Activated CD8-positive, alpha-beta memory T cell treated with anti-CD3 and anti-CD28 coated beads for 24 hours (primary cell): ENCODE measurements at regions not wholly inside any gene's neighbourhood (a gene's known extent, or its start where the extent isn't known, plus 50 kb on each side); places are given as distances from the start of the nearest gene placed in this dataset.
"Not testable (repeated sequence)": the region's sequence is repeated elsewhere in the genome, so short reads cannot be mapped to it uniquely, and the experiment has no call there.

Source experiments
- DNase-seq: peaks from one replicate; pipeline ENCODE4 v3.0.0-alpha.2; 2020

DNA sequence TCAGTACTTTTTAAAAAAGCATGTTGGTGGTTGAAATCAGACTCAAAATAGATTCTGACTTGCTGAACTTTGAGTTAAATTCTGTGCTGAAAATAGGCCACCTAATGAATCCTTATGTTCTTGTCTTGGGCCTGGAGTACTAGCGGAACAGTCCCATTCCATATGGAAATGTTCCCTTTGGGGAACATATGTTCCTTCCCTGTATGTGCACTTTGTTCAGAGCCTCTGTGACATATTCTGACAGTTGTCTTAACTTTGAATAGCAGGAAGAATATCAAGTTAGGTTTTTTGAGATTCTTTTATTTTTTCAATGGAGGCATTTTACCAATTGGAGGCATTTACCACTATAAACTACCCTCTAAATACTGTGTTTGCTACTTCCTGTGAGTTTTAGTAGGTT, 1667.8 kb downstream of the PLA2G4A start:
- no peak for DNase-seq

DNA sequence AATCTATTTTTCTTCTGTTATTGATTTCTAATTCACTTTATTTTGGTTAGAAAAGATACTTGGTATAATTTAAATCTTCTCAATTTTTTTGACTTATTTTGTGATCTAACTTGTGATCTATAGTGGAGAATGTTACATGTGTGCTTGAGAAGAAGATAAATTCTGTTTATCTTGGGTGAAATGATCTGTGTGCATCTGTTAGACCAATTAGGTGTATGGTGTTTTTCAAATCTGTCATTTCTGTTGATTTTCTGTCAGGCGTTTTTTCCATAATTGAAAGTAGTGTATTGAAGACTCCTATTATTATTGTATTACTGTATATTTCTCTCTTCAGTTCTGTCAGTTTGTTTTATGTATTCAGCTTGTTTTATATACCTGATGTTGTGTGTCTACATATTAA, 1668.3 kb downstream of the PLA2G4A start:
- DNase-seq: no peak

DNA sequence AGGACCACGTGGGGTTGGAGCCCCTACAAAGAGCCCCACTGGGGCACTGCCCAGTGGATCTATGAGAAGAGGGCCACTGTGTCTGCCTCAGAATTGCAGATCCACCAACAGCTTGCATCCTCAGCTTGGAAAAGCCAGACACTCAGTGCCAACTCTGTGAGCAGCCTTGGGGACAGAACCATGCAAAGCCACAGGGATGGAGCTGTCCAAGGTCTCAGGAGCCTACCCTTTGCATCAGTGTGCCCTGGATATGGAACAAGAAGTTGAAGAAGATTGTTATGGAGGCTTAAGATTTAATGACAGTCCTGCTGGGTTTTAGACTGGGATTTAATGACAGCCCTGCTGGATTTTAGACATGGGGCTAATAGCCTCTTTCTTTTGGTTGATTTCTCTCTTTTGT, 1670.9 kb downstream of the PLA2G4A start:
- DNase-seq: no peak

DNA sequence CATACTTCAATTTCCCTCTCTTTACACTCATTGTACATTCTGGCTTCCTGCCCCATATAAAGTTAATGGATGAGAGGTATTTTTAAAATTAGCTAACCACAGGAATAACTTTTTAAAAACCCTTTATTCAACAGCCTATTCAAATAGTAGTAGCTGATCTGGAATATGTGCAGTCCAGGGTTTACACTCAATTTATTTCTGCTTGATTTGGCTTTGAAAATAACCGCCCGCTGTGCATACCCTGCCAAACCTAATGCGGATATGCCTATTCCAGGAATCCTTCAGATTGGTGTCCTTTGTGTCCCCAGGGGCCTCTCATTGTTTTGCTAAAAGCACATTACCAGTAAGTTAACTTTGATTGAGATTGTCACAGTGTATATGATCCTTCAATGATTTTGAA, 1686.2 kb downstream of the PLA2G4A start:
- DNase-seq: no peak

DNA sequence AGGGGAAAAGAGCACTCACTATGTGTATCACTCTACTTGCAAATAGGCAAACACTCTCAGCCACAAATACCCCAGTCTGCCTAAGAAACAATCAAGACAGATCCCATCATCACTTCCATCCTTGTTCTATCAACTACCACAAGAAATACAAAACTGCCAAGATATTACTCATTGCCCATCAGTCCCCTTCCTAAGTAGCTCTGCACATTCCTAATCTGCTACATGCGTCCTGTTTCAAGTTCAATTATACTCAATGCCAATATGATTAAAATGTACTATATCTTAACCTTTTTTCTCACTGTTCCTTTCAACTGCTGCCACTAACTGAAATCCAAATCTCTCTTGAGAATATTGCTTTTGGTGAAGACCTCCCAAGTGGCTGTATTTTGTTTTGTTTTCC, 1688.4 kb downstream of the PLA2G4A start:
- DNase-seq: no peak

DNA sequence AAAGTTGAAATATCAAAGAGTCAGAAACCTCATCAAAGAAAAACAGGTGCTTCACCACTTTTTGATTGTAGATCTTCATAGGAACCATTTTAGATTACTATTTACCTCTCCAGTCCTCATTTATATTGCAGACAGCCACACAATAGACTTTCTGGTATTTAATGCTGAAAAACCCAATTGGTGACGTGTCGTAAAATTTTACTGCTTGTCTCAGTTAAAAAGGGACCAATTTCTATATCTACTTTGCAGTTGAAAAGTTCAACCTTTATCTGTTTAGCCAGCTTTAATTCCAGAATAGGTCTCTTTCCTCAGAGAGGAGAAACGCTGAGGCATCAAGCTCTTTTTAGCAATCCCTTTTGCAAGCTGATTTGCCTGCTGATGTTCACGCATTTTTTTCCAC, 1722.4 kb downstream of the PLA2G4A start:
- DNase-seq: no peak

DNA sequence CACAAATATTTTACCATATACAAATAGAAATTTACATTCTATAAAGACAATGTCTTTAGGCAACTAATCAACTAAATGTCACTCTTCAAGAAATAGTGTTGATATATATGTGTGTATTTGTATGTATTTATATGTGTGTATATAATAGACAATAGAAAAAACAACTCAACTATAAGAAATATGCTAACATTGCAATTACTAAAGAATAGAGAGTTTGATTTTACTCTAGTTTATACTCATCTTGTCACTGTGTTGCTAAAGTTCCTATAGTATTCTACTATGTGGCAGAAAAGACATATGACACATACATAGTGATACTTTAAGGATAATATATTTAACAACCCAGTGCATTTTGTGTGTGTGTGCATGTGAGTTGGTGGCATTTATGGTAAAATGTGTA, 1728.3 kb downstream of the PLA2G4A start:
- DNase-seq: no peak

DNA sequence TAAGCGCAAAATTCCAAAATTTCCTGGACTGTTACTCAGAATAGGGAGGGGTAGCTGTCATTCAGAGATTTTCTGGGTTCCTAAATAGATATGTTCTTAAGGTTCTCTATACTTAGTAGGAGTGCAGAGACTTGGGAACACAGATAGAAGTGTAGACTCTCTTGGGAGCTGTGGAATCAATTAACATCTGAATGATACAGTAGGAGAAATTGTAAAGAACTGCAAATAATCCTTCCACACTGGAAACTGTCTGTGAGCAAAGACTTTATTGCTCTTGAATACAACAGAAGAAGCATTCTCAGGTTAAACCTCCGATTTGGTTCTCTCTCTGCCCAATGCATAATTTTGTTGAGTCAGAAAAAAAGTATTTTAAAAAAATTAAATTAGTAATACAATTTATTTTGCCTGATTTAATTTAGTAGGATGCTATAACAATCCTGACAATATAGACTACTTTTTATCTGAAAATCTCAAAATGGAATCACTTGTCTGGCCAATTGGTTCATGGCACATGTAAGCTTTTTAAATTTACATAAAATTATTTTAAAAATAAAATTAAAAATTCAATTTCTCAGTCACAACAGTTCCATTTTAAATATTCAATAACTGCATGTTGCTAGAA, 1754.3 kb downstream of the PLA2G4A start:
- no peak for DNase-seq

DNA sequence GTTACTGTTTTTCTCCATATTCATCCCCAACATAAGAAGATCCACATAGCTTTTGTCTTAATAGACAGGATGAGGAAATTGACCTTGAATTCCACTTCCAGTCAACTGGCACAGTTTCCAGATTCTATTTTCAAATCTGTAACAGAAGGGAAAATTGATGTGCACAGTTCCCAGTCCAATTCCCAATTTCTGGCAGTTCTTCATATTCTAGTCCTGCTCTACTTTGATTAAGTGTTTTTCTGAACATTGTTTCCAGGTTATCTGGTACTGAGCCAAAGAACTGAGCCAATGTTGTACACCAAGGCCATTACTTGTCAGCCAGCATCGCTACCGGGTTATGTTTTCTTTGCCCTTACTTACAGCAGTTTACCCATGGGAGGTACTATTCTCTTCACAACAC, 1755.4 kb downstream of the PLA2G4A start:
- no peak for DNase-seq

DNA sequence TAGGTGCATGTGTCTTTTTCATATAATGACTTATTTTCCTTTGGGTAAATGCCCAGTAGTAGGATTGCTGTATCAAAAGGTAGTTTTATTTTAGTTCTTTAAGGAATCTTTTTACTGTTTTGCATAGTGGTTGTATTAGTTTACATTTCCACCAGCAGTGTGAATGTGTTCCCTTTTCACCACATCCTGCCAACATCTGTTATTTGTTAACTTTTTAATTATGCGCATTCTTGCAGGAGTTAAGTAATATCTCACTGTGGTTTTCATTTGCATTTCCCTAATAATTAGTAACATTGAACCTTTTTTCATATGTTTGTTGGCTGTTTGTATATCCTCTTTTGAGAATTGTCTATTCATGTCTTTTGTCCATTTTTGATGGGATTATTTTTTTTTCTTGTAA, 1761.9 kb downstream of the PLA2G4A start:
- no peak for DNase-seq

DNA sequence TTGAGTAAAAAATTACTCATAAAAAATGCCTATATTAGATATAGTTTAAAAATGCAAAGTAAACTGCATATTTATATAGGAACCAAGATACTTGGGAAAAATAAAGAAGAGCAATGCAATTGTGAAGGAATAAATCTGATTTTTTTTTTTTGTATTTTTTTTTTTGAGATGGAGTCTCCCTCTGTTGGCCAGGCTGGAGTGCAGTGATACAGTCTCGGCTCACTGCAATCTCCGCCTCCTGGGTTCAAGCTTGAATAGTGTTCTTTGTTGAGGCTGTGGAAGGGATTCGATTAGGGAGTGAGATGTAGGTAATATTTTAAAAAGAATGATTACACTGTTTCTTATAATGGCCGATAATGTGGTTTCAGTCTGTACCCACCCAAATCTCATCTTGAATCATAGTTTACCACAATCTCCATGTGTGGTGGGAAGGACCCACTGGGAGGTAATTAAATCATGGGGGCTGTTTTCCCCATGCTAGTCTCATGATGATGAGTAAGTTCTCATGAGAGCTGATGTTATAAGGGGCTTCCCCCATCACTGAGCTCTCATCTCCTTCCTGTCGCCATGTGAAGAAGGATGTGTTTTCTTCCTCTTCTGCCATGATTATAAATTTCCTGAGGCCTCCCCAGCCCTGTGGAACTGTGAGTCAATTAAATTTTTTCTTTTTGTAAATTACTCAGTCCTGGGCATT, 1765.9 kb downstream of the PLA2G4A start:
- no peak for DNase-seq

DNA sequence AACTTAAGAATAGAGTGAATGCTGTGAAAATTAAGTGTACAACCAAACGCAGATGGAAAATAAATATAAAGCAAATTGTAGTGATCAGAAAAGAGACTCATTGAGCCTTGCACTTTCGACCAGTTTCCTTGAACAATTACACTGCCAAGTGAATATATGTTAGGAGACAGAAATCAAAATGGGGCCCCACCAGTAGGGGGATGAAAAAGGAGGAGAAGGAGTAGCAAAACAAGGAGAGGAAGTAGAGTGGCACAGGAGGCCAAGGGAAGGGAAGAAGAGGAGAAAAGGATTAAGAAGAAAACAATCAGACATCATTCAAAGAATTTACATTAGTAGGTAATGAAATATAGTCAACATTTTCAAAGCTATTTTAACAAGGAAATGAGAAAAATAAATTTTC, 1770.6 kb downstream of the PLA2G4A start:
- no peak for DNase-seq

DNA sequence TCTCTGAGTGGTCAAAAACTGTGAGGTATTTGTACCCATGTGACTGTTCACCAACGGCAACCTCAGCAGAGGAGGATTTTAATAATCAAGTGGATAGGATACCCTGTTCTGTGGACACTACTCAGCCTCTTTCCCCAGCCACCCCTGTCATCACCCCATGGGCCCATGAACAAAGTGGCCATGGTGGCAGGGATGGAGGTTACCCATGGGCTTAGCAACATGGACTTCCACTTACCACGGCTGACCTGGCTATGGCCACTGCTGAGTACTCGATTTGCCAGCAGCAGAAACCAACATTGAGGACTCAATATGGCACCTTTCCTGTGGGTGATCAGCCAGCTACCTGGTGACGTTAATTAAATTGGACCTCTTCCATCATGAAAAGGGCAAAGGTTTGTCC, 1782.7 kb downstream of the PLA2G4A start:
- no peak for DNase-seq

DNA sequence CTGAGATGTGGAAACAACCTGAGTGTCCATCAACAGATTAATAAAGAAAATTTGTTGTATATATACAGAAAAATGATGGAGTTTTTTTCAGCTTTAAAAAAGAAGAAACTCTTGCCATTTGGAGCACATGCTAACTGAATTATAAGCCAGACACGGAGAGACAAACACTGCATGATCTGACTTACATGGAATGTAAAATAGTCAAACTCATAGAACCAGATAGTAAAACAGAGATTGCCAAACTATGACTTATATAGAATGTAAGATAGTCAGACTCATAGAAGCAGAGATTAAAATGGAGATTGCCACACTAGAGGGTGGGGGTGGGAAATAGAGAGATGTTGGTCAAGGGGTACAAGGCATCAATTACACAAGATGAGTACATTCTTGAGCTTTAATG, 1786.6 kb downstream of the PLA2G4A start:
- no peak for DNase-seq

DNA sequence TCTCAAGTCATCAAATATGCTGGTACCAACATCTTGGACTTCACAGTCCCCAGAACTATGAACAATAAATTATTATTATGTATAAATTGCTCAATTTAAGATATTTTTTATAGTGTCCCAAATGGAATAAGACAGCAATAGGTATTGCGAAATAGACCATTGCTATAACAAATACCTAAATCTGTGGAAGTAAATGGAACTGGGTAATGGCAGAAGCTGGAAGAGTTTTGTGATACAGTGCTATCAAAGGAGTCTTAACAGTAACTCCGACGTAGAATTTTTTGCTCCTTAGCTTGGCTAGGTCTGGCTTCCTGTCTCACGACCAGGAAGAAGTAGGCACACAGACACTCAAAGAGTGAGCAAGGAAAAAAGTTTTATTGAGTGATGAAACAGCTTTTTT, 1791.5 kb downstream of the PLA2G4A start:
- DNase-seq: no peak

DNA sequence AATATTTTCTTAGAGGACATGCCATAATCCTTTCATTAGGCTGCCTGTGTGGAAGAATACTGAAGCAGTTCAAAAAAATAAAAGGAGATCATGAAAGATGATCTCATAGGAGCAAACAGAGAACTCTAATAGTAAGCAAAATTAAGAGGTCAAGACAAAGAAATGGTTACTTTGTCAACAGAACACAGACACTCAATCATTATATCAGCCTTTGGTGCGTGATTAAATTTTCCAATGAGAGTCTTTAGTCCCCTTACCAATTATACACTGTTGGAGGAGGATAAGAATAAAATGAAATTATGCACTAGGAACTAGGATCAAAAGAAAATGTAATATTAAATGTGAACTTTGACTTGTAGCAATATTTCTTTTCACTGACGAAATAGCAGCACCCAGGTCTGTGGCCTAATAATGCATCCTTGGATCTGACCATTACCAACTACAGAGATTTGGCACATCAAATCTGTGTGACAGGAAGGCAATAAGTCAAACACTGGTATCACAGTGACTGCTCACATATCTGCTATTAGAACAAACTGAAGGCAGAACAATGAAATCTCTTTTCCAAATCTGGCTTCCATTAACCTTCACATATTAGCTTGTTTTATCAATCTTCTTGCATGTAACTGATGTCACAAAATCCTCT, 1812.9 kb downstream of the PLA2G4A start:
- no peak for DNase-seq

DNA sequence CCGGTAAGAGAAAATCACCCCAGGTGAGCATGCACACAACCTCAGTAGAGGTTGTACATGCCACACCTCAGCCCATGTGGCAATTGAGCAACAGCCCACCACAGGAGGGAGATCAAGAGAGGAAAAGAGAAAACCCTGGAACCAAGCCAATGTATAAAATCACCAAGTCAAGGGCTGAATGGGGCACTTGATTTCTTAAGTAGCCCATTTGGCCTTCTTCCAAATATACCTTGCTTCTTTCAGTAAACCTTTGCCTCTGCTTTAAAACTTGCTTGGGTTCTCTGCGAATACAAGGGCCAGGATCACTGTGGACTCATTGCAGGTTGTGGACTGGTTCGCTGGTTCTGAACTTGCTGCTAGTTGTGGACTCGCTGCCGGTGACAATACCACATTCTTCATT, 1814.0 kb downstream of the PLA2G4A start:
- DNase-seq: no peak

DNA sequence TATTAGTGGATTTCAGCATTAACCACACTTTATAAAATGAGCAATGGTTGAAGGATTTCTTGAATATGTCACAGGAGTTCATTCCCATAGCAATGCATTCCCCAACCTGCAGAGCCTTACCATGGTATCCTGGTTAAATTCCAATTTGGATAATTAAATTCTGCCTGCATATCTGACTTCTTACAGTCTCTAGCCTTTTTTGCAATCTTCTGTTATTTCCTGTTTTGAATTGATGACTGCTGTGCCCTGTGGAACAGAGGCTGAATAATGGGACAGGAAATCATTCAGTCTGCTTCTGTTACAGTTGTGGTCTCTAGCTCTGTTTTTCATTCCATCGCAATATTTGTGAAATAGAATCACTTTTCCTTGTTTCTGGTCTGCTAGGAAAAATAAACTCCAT, 1823.9 kb downstream of the PLA2G4A start:
- no peak for DNase-seq

DNA sequence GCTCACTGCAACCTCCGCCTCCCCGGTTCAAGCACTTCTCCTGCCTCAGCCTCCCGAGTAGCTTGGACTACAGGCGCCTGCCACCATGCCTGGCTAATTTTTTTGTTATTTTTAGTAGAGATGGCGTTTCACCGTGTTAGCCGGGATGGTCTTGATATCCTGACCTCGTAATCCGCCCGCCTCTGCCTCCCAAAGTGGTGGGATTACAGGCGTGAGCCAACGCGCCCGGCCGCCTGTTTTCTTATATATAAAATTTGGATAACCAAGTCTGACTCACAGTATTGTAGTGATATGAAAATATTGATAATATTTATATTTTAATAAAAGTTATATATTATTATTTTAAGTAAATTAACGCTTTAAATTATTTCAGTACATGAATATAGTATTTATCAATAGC, 1821.7 kb downstream of the BRINP3 start:
- not testable (repeated sequence) for DNase-seq

DNA sequence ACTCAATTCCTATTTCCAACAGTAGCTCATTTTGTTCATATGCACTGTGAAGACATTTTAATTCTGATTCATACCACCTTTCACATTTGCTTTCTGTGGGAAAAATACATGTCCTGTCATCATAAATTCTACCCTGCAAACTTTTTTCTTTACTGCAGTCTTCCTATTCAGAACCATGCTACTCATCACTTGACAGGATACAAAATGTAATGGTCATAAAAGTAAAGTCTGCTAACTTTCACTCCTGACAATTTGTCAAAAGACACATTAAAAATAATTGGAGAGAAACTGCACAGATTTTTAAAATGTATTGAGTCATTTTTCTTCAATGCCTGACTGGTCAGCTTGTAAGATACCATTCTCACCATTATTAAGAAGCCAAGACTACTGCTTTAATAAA, 1817.1 kb downstream of the BRINP3 start:
- no peak for DNase-seq

DNA sequence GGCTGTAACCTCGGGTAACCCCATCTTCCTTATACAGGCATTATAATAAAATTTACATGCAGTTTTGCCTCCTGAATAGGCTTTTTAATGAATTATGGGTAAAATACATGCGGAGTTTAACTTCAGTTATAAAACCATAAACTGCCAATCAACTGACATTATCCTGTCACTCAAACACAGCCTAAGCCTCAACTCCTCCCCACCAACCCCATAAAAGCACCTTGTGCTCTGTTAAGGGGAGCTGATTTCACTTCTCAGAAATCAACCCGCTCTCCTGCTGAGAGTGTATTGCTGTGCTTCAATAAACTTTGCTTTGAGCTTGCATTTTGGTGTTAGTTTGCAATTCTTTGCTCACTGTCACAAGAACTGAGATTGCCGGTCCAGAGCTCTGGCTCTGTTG, 1812.2 kb downstream of the BRINP3 start:
- DNase-seq: no peak

DNA sequence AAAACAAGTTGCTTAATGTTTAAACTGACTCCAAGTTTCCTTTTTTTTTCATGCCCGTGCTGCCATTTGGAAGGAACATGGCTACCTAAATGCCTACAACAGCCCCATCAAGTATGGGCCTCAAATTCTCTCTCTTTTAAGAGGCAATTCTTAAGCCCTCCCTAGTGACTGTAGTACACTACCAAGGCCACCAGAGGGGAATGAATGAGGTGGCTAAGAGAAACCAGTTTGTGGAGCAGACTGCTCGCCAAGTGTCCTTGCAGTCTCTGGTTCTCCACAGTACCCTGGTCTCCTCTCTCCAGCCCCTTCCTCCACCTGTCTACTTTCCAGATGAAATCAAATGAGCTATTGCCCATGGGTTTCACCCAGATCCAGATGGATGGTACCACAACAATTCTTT, 1809.6 kb downstream of the BRINP3 start:
- DNase-seq: no peak

DNA sequence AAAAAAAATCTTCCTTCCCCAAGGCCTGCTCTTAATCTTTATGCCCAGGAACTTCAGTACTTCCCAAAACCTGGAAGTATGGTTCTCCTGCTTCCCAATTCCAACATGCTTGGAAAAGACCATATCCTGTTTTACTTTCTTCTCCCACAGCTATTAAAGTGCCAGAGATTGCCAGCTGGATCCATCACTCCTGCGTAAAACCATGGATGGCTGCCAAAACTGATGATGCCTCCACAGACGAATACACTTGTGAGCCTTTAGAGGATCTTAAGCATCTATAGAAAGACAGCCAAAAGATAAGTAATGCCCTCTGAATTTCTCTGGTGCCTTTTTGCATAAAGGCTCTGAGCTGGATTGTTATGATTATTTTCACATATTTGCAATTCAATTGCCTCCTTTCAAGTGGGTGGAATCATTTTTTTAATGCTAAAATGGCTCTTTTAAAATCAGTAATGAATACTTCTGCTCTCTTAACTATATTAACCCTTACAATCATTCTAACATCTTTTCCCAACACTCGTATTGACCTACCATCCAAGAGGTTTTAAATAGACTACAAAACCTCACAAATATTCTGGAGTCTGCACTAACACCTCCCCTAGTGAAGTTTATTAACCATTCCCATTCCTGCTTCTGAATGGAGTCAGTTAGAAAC, 1807.8 kb downstream of the BRINP3 start:
- DNase-seq: no peak

DNA sequence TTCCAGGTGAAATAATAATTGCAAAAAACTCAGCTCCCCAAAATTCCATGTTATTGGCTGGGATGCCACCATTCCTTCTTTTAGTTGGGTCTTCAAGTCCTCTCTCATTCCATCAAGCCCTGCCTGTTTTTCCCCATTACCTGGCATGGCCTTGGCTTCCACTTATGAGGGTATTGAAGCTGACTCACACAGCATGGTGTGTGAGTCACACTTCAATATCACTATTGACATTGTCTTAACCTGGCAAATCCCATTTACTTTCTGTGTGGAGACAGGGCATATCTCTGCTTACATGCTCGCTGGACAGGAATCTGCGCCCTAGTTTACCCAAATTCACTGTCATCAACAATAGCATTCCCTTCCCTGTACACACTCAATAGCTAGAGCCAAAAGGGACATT, 1806.8 kb downstream of the BRINP3 start:
- DNase-seq: no peak
